Ureter (tissue), 1 donor: ENCODE measurements at regions not wholly inside any gene's neighbourhood (a gene's known extent, or its start where the extent isn't known, plus 50 kb on each side); places are given as distances from the start of the nearest gene placed in this dataset.

Source experiments
- DNase-seq: peaks from one replicate; pipeline ENCODE4 v3.0.0-alpha.2; 2020; ENCODE audit warnings: low spot score
- donor health status: DM: yes; HTN: yes; CAD: no.

DNA sequence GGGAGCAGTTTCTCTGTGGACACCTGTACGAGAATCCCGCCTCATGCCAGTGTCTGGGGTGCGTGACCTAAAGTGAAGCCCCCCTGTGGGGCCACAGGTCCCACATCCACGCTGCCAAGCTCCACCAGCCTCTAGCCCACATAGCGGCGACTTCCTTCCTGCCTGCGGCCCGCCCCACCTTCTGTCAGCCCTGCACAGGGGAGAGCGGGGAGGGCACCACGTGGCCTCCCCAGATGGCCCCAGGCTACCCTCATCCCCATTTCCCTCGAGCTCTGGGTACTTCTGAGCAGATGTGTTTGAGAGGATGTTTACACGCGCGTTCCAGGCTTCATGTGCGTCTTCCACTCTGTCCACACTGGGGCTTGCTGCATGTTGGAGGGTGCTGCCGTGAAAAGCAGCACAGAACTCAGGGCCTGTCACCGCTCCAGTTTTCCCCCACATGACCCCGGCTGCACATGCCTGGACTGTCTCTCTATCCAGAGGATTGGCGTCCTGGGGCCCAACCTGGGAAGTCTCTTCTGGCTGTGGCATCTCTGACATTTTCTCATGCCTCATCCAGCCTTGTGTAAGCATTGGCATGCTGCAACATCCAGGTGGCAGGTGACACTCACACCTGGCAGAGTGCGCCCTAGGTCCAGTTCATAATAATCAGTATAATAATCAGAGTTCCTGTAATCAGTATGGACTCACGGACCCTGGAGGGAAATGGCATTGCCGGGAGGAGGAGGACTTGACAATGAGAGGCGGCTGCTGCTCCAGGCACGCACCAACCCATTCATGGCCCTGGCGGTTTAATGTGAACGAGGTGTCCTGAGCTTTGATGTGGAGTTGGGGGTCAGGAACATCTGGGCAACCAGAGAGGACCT lies 146.3 kb upstream of the TWIST2 start:
- DNase-seq, result peak; percentile 36

DNA sequence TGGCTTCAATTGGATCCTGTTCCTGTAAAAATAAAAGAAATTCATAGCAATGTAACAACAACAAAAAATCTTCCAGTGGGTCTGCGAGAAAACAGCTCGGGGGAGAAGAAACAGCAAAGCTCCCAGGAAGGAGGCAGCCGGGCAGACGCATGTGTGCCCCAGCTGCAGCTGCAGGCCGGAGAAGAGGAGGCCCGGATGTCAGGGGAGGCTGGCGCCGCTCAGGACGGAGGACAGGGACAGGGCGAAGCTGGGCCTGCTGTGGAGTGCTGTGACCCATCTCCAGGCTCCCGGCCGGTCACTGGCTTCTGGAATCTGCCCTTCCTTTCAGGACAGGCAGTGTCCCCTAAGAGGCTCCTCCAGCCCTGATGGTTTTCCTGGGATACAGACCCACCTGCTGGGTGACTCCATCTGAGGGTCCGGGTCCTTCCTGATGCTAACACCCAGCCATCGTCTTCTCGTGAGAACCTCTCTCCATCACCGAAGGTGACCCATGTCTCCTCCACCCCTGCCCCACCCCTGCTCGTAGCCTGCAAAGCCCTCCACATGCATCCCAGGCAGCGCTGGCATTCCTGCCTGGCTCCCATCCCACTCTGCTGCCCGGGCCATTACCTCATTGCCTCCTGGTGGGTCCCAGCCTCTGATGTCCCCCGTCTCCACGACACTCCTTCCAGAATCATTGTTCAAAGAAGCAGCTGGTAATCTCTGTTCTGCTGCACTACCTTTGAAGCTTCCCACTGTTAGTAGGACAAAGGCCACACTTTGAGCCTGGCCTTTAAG lies 145.4 kb upstream of the TWIST2 start:
- DNase-seq, result peak; percentile 35

GRCh38 chr2:238703053-238703415 lies 144.9 kb upstream of the TWIST2 start:
- DNase-seq, result peak; percentile 20

DNA sequence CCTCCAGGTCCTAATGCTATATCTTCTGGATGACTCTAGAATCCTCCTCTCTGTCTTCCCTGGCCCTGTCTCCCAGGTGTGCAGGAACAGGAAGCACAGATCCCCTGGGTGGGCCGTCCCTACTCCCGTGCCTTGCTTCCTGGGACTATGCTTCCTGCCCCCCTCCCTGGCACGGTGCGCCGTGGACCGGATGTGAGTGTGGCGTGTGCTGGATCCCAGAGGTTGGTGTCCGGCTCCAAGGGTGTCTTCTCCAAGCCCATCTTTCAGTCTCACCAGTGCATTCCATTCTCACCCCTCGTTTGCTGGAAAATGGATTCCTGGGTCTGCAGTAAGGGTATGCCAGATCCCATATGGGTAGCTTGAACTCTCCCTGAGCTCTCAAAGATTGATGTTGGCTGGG lies 144.4 kb upstream of the TWIST2 start:
- DNase-seq, result peak; percentile 38

DNA sequence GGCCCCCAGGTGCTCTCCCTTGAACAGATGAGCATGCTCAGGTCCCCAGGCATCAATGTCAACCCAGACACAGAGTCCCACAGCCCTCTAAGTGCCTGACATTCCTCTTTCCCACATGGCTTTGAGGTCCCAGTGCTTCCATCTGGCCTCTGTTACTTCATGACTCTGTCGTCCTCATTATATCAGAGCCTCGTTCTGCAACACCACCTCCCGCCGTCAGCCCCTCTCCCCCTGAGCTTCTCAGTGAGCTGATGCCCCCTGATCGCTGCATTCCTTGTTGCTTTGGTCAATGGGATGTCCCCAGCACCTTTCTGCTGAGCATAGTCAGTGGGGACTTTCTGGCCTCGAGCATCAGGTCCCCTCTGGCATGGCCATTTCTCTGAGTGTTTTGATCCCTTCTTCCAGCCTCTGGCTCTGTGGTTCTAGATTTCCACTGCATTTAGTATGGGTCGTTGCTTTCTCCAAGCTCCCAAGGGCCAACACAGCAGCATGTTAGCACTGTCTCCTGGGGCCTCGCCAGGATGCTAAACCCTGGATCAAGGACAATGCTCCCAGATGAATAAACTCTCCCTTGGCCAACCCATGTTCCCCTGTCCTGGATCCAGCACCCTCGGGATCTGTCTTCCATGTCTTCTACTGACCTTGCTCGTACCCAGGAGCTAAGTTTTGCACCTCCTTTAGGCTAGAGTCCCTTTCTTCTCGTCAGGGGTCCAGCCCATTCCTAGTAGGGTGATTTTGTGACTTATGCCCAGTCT lies 143.2 kb upstream of the TWIST2 start:
- peak; percentile 28 for DNase-seq

DNA sequence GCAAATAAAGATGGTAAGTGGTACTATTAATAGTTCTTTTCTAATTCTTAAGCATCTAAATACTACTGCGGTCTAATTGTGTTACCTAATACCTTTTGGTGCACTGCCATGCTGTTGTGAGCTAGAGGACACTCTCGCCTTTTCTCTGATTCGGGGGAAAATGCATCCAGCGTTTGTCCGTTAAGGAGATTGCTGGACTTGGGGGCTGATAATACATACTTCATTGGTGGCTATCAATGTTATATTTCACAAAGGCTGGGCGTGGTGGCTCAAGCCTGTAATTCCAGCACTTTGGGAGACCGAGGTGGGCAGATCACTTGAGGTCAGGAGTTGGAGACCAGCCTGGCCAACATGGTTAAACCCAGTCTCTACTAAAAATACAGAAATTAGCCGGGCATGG lies 141.7 kb upstream of the TWIST2 start:
- peak; percentile 17 for DNase-seq

GRCh38 chr2:238706673-238707072 lies 141.2 kb upstream of the TWIST2 start:
- no peak for DNase-seq

DNA sequence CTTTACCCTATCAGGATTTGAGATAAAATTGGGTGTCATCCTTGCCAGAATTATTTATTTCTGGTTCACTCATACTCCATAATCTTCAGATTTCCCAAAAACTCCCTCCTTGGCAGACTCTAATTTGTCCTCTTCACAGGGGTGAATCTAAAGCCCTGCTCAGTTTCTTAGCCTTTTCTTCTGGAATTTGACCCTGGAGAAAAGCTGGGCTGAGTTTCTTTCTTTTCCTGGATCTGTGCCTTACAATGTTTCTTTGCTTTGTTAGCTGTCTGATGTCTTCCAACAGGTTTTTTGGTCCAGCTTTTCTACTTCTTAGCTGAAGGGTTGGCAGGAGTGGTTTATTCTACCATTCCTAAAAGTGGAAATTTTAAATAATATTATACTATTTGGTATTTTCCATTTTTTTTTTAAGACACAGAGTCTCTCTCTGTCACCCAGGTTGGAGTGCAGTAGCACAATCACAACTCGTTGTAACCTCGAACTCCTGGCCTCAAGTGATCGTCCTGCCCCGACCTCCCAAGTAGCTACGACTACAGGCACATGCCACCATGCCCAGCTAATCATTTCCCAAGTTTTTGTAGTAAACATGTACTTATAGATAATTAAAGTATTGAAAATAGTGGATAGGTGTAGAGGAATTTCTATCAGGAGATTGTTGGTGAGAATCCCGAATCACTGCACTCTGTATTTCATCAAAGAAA lies 138.4 kb upstream of the TWIST2 start:
- DNase-seq, result peak; percentile 29

- no peak for DNase-seq
These were observed 137.7 kb upstream of the TWIST2 start for GRCh38 chr2:238710032-238710735.

DNA sequence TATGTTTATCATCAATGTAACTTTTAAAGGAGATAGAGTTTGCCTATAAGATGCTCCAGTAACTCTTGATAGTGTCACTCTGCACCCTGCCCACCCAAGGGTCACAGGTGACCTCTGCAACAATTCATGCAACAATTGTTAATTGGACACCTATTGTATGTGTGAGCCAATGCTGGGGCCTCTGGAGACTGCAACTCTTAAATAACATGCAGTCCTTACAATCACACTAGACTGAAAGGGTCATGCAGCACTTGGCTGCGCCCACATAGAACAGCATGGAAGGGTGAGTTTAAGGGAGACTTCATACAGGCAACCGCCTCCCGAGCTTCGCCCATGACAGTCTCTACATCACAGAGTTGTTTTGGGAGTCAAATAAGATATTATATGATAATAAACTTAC lies 137.1 kb upstream of the TWIST2 start:
- no peak for DNase-seq

- DNase-seq, result no peak
These were observed 136.5 kb upstream of the TWIST2 start for GRCh38 chr2:238711346-238711745.

DNA sequence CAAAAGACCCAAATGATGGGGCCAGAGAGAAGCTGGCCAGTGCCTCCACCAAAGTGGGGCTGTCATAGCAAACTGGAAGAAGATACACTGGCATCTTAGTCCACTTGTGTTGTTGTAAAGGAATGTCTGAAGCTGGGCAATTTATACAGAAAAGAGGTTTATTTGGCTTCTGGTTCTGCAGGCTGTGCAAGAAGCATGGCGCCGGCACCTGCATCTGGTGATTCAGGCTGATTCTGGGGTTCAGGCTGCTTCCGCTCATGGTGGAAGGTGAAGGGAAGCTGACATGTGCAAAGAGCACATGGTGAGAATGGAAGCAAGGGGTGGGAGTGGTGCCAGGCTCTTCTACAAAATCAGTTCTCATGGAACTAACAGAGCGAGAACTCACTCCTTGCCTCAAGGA lies 135.9 kb upstream of the TWIST2 start:
- no peak for DNase-seq

GRCh38 chr2:238713198-238713826 lies 134.6 kb upstream of the TWIST2 start:
- DNase-seq, result no peak

DNA sequence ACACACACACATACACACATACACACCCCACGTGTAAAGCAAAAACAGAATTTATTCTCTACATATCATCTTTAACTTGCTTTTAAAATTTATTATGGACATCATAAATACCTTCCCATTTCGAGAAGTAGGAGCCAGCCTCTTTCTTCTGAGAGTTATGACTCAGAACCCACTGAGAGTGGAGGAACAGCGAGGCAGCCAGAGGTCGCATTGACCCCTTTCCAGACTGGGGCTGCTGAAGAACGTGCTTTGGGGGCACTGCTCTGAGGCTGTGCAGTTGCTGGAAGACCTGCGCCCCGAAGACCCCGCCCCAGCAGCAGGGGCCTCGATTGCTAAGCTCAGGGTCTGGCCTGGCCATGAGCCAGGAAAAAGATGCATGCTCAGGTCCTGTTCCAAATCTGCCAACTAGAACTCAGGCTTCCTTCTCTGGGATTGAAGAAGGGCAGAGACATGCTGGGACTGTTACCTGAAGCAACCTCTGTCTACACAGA lies 133.8 kb upstream of the TWIST2 start:
- DNase-seq, result no peak

DNA sequence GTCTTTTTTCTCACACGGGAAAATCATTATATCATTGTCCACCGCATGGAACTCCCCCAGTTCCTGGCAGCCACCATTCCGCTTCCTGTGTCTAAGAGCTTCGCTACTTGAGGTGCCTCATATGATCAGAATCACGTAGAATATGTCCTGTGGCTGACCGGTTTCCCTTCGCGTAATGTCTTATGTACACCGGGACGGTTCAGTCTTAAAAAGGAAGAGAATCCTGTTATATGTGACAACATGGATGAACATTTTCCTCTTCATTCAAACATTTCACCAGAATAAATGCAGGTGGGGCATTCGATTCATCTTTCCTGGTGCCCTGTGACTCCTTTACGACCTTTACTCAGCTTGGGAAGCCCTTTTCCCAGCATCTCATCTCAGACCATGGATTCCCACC lies 131.7 kb upstream of the TWIST2 start:
- no peak for DNase-seq

- DNase-seq, result no peak
These were observed 131.3 kb upstream of the TWIST2 start for GRCh38 chr2:238716585-238716984.

DNA sequence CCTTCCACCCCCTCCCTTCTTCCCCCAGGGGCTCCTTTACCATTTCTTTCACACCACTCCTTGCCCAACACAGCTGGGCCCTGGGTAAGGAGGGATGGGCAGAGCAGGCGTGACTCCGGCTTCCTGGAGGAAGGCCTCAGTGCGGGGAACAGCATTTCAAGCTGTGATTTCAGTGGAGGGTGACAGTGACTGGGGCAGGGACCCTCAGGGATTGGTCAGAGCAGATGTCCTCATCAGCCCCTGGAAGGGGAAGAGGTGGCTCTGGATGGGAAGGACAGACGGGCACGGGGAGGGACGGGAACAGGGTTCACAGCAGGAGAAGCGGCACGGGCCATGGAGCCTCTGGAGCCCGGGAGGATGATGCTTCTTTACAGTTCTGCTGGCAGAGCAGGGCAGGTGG lies 130.8 kb upstream of the TWIST2 start:
- DNase-seq, result no peak

GRCh38 chr2:238719641-238720040 lies 128.2 kb upstream of the TWIST2 start:
- DNase-seq, result no peak

DNA sequence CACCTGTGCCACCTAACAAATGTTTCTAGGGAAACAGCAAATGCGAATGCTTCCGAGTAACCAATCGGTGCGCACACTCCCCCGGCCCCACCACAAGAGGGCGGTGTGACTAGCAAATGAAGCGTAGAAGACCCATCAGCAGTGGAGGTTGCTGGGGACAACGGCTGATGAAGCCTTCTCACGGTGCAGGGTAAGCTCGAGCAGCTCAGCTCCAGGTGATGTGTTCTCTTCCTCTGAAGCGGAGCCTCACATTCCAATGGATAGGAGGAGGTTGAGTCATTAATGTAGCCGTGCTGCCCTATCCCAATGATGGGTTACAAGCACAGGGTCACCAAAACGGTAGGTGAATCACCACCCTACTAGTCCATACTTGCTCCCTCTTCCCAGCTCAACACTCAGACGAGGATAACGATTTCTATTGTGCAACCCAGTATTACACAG lies 127.6 kb upstream of the TWIST2 start:
- DNase-seq, result no peak

DNA sequence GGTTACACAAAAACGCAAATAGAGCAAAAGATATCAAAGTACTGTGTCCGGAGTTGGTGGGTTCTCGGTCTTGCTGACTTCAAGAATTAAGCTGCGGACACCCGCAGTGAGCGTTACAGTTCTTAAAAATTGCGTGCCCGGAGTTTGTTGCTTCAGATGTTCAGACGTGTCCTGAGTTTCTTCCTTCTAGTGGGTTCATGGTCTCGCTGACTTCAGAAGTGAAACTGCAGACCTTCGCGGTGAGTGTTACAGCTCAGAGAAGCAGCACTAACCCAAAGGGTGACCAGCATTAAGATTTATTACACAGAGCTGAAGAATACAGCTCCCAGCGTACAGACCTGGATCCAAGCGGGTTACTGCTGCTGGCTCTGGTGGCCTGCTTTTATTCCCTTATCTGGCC lies 125.7 kb upstream of the TWIST2 start:
- DNase-seq, result no peak
